EH (cell line): ENCODE measurements at regions not wholly inside any gene's neighbourhood (a gene's known extent, or its start where the extent isn't known, plus 50 kb on each side); places are given as distances from the start of the nearest gene placed in this dataset.
"Not testable (repeated sequence)": the region's sequence is repeated elsewhere in the genome, so short reads cannot be mapped to it uniquely, and the experiment has no call there.

Experiments used
- DNase-seq: peaks from one replicate; pipeline ENCODE4 v3.0.0-alpha.2; 2015; ENCODE audit warnings: low read depth

DNA sequence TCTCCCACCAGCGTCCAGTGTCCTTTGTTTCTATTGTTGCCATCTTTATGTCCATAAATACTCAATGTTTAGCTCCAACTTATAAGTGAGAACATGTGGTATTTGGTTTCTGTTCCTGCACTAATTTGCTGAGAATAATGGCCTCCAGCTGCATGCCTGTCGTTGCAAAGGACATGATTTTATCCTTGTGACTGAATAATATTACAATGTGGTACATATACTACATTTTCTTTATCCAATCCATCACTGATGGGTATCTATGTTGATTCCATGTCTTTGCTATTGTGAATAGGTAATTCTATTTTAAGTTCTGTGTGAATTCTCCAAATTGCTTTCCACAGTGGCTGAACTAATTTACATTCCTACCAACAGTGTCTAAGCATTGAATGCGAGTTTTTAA, 578.6 kb upstream of the CA10 start:
- DNase-seq, result no peak

DNA sequence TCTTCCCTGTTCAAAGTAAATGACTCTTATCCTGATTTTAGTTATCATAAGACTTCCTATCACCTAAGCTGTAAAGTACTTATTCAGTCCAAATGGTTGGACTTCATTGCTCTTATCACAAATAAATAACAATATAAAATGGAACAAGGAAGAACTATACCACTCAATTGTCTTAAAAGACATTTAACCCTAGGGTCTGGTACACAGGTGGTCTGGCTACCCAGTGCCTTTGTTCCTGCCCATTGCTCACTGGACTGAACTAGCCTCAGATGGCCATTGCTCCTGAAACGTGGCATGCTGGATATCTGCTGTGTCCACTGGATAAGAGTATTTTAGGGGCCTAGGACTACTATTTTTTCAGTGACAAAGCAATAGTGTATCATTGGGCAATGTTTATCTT, 574.3 kb upstream of the CA10 start:
- DNase-seq, result no peak

DNA sequence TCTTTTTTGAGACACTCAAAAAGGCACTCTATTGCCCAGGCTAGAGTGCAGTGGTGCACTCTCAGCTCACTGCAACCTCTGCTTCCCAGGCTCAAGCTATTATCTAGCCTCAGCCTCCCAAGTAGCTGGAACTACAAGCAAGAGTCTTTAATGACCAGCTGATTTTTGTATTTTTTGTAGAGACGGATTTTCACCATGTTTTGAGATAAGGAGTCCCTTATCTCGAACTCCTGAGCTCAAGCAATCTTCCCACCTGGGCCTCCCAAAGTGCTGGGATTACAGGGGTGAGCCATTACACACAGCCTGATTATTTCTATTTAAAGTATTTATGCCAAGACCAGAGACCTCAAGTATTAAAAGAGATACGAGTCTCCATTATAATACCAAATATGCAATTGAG, 566.1 kb upstream of the CA10 start:
- DNase-seq, result no peak

DNA sequence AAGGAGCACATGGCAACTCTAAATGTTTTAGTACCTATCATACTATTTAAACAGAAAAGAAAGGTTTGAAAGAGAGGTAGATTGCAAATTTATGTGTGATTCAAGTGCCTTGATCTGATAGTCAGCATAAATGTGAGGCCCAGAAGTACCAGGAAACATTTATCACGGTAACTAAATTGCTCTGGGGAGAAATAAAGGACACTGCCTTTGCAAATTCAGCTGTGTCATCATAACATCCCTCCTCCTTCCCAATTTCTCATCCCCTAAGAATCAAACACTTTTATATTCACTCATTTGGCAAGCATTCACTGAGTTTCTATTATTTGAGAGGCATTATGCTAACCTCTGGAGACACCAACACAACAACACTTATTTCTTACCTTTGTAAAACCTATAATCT, 563.4 kb upstream of the CA10 start:
- no peak for DNase-seq

DNA sequence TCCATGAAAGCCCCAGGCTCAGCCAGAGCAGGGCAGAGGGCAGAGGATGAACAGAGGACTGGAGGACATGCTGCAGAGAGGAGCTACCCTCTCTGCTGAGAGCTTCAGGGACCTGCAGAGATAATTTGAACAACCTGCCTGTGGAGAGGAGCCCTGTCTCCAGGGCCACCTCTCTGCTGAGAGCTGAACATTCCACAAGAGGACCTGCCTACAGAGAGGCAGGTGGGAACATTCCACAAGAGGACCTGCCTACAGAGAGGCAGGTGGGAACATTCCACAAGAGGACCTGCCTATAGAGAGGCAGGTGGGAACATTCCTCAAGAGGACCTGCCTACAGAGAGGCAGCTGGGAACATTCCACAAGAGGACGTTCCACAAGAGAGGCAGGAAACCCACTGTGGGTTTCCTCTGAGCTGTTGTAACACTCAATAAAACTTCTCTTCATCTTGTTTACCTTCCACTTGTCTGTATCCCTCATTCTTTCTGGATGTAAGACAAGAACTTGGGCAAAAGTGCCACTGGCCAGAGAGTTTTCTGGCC, 551.9 kb upstream of the CA10 start:
- DNase-seq, result no peak

DNA sequence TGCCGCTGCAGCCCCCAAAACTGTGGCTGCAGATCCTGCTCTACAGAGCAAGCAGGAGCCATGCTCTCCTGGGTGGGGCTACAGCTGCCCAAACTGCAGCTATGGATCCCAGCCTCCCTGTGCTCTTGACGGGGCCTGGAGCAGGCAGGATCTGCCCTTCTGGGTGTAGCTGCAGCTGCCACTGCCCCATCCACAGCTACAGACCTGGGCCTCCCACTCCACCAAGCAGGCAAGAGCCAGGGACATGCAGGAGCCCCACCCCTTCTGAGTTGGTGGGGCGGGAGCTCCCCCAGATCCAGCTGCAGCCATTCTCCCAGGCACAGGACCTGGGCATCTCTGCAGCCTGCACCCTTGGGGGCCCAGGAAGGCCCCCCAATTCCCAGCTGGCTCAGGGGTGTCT, 551.2 kb upstream of the CA10 start:
- no peak for DNase-seq

DNA sequence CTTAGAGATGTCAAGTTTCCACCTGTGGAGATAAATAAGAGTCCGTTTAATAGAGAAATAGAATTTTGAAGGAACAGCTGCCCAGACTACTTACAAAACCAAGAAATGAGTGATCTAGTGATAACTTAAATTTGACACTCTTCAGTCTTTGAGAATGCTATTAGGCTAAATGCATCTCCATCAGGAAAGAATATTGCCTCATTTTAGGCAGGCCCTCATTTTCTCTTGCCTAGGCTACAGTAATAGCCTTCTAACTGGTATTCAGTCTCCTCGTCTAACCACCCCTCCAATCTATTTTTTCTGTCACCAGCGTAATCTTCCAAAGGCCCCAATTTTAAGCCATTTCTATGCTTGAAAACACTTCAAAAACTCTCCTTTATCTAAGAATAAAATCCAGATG, 537.8 kb upstream of the CA10 start:
- no peak for DNase-seq

DNA sequence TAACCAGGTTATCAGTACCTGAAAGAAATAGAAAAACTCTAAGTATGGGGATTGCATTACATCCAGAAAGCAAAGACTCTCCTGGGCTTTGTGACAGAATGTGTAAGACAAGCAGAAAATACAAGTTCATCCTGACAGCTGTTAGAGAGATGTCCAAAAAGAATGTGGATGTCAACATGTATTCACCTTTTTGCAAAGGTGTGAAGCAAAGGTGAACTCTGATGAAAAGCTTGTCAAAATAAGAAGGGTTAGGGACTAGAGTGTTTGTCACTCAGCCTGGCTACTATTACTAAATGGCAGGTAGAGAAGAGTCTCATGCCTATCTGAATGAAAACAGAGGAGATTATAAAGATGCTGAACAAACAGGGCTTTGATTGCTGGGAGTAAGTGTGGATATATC, 527.6 kb upstream of the CA10 start:
- DNase-seq, result no peak

DNA sequence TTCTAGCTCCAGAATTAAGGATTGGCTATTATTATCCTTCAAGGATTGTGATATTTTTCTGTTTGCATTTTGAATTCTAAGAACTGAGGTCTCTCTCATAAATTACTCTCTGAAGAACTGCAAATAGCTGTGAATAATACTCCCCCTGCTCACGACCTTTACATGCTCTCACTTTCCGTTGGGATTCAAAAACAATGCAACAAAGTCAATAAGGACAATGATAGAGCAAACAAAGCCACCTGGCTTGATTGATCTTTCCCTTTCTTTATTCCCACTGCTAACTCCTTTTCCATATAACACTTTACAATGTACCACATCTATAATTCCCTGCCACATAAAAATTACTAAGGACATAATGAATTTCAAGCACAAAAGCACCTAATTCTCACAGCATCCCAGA, 523.0 kb upstream of the CA10 start:
- no peak for DNase-seq

DNA sequence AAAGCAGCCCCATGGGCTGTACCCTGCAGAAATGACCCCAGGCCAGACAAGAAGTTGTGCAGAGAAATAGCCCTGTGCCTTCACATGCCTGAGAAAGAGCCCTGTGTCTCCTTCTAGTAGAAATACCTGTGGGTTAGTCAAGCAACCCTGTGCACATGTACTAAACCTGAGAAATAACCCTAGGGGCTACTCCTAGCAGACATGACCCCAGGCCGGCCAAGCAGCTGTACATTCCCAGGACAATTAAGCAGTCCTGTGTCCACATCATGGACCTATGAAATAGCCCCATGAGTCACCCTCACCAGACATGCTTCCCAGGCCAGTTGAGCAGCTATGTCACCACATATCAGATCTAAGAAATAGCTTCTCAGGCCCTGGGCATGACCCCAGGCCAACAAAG, 519.7 kb upstream of the CA10 start:
- no peak for DNase-seq

DNA sequence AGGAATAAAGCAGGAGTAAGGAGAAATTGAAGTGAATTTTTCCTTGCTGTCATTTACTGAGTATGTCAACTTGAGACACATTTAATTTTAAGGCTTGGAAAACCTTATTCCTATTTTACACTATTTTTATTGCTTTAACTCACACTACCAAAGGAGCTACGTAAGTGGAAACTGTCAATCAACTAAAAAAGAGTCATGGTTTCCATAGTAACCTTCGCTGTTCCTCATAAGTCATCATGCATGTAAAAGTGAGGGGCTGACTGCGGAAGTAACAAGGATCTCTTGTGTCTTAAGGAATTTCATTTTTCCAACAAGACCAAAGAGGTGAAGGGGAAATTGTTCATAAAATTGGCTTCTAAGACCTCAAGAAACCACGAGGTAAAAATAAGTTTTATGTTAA, 516.2 kb upstream of the CA10 start:
- no peak for DNase-seq

DNA sequence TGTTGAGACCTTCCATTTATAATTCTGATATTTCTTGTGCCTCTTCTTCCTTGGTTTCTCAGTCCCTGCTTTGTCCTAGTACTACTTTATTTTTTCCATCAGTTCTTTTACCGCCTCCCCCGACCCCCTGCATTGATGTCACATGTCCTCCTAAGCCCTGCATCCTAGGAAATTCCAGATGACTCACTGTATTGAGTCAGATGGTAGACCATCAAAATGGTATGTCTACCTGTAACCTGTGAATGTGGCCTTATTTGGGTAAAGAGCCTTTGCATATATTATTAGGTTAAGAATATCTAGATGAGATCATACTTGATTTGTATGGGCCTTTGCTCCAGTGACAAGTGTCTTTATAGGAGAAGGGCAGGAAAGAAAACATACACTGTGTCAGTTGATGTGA, 515.3 kb upstream of the CA10 start:
- DNase-seq, result no peak

DNA sequence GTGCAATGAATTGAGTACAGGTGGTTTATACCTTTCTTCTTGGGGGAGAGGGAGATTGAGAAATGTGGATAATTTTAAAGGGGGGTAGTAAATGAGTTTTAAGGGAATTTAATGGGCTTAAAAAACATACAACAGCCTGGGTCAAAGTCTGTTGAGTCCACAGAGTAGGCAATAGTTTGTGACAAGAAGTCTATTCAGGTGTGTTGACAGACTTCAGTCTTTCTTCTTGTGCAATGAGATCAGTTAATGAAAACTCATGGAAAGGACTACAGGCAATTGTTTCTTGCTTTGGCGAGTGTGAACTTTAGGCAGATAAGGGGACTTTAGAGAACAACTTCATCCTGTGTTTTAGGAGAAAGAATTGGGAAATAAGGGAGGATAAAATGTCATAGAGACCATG, 507.8 kb upstream of the CA10 start:
- no peak for DNase-seq

DNA sequence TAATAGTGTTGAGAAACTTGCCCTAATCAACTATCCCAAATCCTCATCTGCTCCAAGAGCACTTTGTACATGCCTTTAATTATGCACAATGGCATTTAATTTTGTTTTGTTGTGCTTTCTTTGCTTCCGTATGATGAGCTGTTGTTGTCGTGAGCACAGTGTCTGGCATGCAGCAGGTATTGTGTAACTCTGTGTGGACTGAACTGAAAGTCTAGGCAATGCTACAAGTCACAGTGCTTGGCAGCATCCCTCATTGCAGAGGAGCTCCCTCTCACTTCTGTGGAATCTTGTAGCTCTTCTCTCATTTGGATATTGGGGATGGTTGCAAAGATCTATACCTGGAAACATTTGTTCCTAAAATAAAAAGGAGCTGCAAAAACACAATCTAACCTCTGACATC, 502.2 kb upstream of the CA10 start:
- DNase-seq, result no peak

DNA sequence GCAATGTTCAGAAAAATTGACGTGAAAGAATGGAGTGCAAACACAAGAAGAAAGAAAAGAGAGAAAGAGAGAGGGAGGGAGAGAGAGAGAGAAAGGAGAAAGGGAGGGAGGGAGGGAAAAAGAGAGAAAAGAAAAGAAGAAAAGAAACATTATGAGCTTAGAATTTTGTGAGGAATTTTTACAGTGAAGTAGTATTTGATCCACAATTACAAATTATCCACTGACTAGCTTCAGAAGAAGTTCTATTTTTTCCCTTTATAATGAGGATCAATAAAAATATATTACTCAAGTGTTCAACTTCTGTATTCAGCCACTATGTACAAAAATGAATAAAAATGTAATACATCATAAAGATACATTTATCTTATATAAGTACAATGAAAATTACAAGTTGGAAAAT, 494.5 kb upstream of the CA10 start:
- DNase-seq, result no peak

DNA sequence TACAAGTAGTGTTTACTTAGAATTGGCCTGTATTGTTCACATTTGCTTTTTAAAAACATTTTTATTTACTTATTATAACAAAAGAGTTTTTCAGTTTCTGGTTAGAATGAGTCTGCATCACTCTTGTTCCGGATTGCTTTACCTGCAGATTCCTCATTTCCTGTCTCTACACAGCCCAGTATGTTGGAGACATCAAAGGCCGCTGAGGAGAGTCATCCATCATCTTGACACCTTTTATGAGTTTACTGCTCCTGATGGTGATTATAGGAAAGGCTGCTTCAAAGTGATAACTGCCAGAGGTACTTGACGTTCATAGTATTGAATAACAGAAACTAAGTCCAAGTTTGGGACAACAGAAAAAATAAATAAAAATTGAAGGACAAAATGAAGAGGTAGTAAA, 490.5 kb upstream of the CA10 start:
- DNase-seq, result no peak

DNA sequence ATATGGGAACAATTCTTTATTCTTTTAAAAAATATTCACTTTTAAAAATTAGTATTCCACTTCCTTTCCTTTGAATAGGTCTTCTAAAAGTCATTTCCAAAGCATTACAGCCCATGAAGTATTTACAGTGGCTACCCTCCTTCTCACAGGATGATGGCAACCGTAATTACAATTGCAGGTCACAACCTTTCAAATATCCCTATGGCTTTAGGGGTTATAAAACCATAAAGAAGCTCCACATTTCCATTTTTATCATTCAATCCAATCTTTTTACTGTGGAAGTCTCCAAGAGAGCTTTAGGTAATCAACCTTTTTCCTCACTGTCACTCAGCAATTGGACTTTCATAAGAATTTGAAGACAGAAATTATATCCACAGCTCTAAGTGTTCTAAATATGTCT, 488.9 kb upstream of the CA10 start:
- no peak for DNase-seq

DNA sequence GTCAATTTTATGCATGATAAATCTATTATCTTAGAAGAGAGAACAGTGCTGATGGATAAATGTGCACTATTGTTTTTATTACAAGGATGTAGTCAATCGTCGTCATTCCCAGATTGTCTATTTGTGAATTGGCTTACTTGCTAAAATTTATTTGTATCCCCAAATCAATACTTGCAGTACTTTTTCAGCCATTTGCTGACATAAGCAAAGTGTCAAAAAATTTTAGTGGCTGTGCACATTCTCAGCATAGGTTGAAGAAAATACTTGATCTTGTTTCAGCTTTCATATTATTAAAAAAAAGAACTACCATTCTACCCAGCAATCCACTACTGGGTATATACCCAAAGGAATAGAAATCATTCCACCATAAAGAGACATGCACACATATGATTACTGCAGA, 477.9 kb upstream of the CA10 start:
- no peak for DNase-seq

DNA sequence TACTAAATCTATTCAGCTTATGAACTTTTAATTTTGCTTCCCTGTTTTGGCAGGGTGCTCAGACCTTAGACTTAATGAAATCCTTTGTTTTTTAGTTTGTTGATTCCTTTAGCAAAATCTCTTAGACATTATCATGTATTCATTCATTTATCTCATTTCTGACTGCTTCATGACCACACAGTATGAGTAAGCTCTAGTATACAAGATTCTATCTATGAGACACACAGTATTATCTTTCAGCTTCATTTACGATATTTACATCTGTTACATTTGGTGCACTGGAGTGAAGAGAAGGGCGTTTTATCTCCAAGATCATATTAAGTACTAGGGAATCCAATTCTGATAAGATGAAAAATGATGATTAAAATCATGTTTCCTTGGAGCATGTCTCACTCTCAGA, 448.1 kb upstream of the CA10 start:
- no peak for DNase-seq

DNA sequence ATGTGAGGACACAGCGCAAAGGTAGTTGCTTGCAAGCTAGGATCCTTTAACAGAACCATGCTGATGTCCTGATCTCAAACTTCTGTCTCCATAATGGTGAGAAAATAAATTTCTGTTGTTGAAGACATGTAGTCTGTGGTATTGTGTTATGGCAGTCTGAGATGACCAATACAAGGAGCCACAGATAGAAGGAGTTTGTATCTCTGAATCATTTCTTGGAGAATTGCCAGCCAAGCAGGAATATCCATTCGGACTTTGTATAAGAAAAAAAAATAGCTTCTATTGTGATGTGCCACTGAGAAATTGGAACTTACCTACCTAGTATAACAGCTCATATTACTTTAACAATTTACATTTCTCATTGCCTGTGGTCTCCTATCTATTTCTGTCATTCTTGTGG, 447.6 kb upstream of the CA10 start:
- DNase-seq, result no peak

DNA sequence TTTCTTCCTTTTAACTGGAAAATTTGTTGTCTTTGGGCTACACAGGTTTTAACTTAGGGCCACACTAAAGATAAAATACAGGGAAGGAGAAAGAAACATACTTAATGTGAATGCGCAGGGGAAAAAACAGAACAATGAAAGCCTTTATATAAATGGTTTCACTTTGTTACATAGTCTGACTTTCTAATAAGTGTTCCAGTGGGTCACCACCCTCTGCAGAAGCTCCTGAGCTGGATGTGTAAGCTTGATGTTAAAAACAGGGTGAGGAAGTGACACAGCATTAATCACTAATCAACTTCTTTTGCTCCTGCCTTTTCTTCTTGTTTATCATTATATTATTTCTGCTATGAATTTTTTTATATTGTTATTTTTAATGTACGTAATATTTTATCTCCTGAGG, 445.6 kb upstream of the CA10 start:
- no peak for DNase-seq

DNA sequence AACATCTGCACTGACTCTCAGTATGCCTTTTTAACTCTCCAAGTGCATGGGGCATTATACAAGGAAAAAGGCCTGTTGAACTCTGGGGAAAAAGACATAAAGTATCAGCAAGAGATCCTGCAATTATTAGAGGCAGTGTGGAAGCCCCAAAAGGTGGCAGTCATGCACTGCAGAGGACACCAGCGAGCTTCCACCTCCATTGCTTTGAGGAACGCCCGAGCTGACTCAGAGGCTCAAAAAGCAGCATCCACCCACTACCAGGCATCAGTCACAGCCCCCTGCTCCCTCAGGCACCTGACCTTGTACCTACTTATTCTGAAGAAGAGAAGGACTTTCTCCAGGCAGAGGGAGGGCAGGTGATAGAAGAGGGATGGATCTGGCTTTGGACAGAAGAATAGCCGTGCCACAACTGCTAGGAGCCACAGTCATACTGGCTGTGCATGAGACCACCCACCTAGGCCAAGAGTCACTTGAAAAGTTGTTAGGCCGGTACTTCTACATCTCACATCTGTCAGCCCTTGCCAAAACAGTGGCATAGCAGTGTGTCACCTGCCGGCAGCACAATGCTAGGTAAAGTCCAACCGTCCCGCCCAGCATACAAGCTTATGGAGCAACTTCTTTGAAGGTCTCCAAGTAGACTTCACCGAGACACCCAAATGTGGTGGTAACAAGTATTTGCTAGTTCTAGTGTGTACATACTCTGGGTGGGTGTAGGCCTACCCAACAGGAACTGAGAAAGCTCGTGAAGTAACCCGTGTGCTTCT, 439.1 kb upstream of the CA10 start:
- DNase-seq, result not testable (repeated sequence)

DNA sequence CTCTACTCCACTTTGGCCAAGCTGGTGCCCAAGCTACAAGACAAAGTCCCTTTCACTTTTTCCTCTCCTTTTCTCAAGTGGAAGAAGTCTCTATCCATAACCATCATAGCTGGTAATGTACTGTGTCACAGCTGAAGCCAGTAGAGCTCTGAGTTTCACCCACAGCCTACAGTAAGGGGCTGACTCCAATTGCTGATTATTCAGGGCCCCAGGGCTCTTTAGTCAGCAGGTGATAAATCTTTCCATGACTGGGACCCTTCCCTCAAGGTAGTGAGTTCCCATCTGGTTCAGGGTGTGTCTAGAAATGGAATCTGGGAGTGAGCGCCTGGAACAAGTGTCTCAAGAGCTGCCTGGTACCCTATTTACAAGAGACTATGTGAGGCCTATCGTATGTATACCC, 436.0 kb upstream of the CA10 start:
- no peak for DNase-seq

DNA sequence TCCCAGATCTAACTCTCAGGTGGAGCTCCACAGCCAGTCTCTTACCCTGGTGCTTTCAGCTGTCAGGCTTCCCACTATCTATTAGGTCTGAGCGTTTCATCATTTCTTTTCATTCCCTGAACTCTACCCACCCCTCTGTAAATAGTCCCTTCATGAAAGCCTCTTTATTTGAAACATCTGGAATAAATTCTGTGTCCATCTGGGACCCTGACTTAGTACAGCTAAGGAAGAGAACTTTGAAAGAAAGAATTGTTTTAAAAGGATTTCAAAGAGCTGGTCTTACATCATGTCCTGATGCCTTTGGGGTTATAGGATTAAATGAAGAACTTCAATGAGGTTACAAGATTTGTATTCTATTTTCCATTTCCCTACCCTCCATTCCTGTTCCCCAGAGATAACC, 388.5 kb upstream of the CA10 start:
- DNase-seq, result no peak

DNA sequence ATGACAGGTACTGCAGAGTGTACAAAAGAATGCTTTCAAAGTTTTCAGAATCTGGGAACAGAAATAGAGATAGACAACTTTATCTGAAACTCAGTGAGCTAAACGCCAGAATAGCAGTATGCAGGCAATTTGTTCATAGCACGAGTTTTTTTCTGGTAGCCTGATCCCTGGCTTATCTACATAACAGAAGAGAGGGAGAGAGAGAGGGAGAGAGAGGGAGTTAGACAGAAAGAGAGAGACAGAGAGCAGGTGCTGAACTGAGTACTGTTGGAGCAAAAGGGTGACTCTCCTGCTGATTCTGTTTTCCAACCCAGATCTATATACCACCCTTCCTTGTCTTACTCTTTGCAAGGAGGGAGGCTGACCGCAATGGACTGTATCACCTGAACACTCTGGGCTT, 388.0 kb upstream of the CA10 start:
- no peak for DNase-seq
